Stimulated activated CD8-positive, alpha-beta memory T cell treated with anti-CD3 and anti-CD28 coated beads, Interleukin-15, amount 100 ng/mL, for 48 hours (primary cell): ENCODE measurements at regions not wholly inside any gene's neighbourhood (a gene's known extent, or its start where the extent isn't known, plus 50 kb on each side); places are given as distances from the start of the nearest gene placed in this dataset.

ENCODE experiments used
- DNase-seq, 2 donors: peaks; one replicate each; pipeline ENCODE4 v3.0.0-alpha.2; 2020; ENCODE audit warnings: low read depth in 2 of 2

GRCh38 chr10:33547976-33548375 lies 213.5 kb upstream of the NRP1 start:
- DNase-seq, result no peak

- no peak for DNase-seq
These were observed 211.6 kb upstream of the NRP1 start for GRCh38 chr10:33546031-33546430.

- DNase-seq, result no peak
These were observed 208.5 kb upstream of the NRP1 start for GRCh38 chr10:33542752-33543505.

GRCh38 chr10:33539116-33539515 lies 204.6 kb upstream of the NRP1 start:
- no peak for DNase-seq

GRCh38 chr10:33537066-33537465 lies 202.6 kb upstream of the NRP1 start:
- no peak for DNase-seq

GRCh38 chr10:33536508-33536907 lies 202.0 kb upstream of the NRP1 start:
- no peak for DNase-seq

- DNase-seq, result no peak
These were observed 201.4 kb upstream of the NRP1 start for GRCh38 chr10:33535866-33536265.

GRCh38 chr10:33534416-33534815 lies 199.9 kb upstream of the NRP1 start:
- DNase-seq, result no peak

- DNase-seq, result no peak
These were observed 199.1 kb upstream of the NRP1 start for GRCh38 chr10:33533612-33534011.

- no peak for DNase-seq
These were observed 198.4 kb upstream of the NRP1 start for GRCh38 chr10:33532901-33533300.

GRCh38 chr10:33529234-33529633 lies 194.8 kb upstream of the NRP1 start:
- no peak for DNase-seq

- DNase-seq, result no peak
These were observed 190.5 kb upstream of the NRP1 start for GRCh38 chr10:33524966-33525365.

GRCh38 chr10:33524041-33524440 lies 189.6 kb upstream of the NRP1 start:
- no peak for DNase-seq

GRCh38 chr10:33523236-33523792 lies 188.8 kb upstream of the NRP1 start:
- no peak for DNase-seq

- no peak for DNase-seq
These were observed 187.4 kb upstream of the NRP1 start for GRCh38 chr10:33521904-33522303.

- no peak for DNase-seq
These were observed 186.6 kb upstream of the NRP1 start for GRCh38 chr10:33521062-33521461.

GRCh38 chr10:33520223-33520622 lies 185.8 kb upstream of the NRP1 start:
- DNase-seq, result no peak

GRCh38 chr10:33519130-33519860 lies 184.8 kb upstream of the NRP1 start:
- no peak for DNase-seq

GRCh38 chr10:33510206-33510605 lies 175.7 kb upstream of the NRP1 start:
- DNase-seq, result no peak

- DNase-seq, result peak; percentile 1 to 3
These were observed 174.9 kb upstream of the NRP1 start for GRCh38 chr10:33509231-33509831.

GRCh38 chr10:33507662-33508425 lies 173.4 kb upstream of the NRP1 start:
- DNase-seq, result no peak
